Astrocyte of the cerebellum (primary cell): ENCODE measurements at regions not wholly inside any gene's neighbourhood (a gene's known extent, or its start where the extent isn't known, plus 50 kb on each side); places are given as distances from the start of the nearest gene placed in this dataset.

Experiments used
- DNase-seq: peaks from one replicate; pipeline ENCODE4 v3.0.0-alpha.2; 2011; ENCODE audit warnings: low read depth
- H3K4me3 ChIP-seq: 2 replicates; pipeline ENCODE4 v1.5.1; 2011; ENCODE audit warnings: mild to moderate bottlenecking, low read depth, low read length, moderate library complexity
- CTCF ChIP-seq: IDR thresholded peaks from 2 replicates; pipeline ENCODE4 v1.5.1; 2012; ENCODE audit warnings: low read length, low read depth, moderate library complexity, mild to moderate bottlenecking; ENCODE audit errors: missing control alignments
- in situ Hi-C: cut with HindIII; loops from 2 replicates; pipeline ENCODE4 v1.10.0; 2017; ENCODE audit warnings: low sequenced_read_pairs

- TF ChIP-seq CTCF = no peak
- in situ Hi-C loops = no loop called here
Observed at GRCh38 chr11:30171661-30172060, 59.2 kb upstream of the FSHB start.

GRCh38 chr11:30172158-30172557 lies 58.7 kb upstream of the FSHB start:
- no peak for TF ChIP-seq CTCF
- DNase-seq = no peak
- H3K4me3 ChIP-seq = no peak overlapping the region
- in situ Hi-C loops = no loop called here

More at GRCh38 chr11:30171661-30172060, 59.2 kb upstream of the FSHB start:
- no peak for DNase-seq
- no peak overlapping the region for H3K4me3 ChIP-seq

- in situ Hi-C loops = no loop called here
- no peak for TF ChIP-seq CTCF
- DNase-seq = no peak
- H3K4me3 ChIP-seq = no peak overlapping the region
Observed at GRCh38 chr11:30172883-30173311, 57.9 kb upstream of the FSHB start.

GRCh38 chr11:30174265-30175020 lies 56.4 kb upstream of the FSHB start:
- TF ChIP-seq CTCF = no peak
- in situ Hi-C loops = no loop called here

More at GRCh38 chr11:30174265-30175020, 56.4 kb upstream of the FSHB start:
- no peak overlapping the region for H3K4me3 ChIP-seq
- DNase-seq = no peak
